ENCODE measurements at regions not wholly inside any gene's neighbourhood (a gene's known extent, or its start where the extent isn't known, plus 50 kb on each side); places are given as distances from the start of the nearest gene placed in this dataset.

- DNase-seq (ENCODE audit: low spot score), result no peak
Measured at GRCh38 chr10:44685220-44685619, 225.9 kb upstream of the TMEM72 start.

GRCh38 chr10:44685747-44686146 lies 225.4 kb upstream of the TMEM72 start:
- no peak for DNase-seq (ENCODE audit: low spot score)

- no peak for DNase-seq (ENCODE audit: low spot score)
Measured at GRCh38 chr10:44689368-44689767, 221.8 kb upstream of the TMEM72 start.

GRCh38 chr10:44696496-44696895 lies 214.6 kb upstream of the TMEM72 start:
- no peak for DNase-seq (ENCODE audit: low spot score)

GRCh38 chr10:44697116-44697515 lies 214.0 kb upstream of the TMEM72 start:
- DNase-seq (ENCODE audit: low spot score), result no peak

GRCh38 chr10:44702531-44702930 lies 208.6 kb upstream of the TMEM72 start:
- DNase-seq (ENCODE audit: low spot score), result no peak

- no peak for DNase-seq (ENCODE audit: low spot score)
Measured at GRCh38 chr10:44703241-44704155, 207.6 kb upstream of the TMEM72 start.

- DNase-seq (ENCODE audit: low spot score), result no peak
Measured at GRCh38 chr10:44704616-44705015, 206.5 kb upstream of the TMEM72 start.

- no peak for DNase-seq (ENCODE audit: low spot score)
Measured at GRCh38 chr10:44706745-44707144, 204.4 kb upstream of the TMEM72 start.

- no peak for DNase-seq (ENCODE audit: low spot score)
Measured at GRCh38 chr10:44713307-44713706, 197.8 kb upstream of the TMEM72 start.

- DNase-seq (ENCODE audit: low spot score), result no peak
Measured at GRCh38 chr10:44714451-44714850, 196.7 kb upstream of the TMEM72 start.

GRCh38 chr10:44715136-44715535 lies 196.0 kb upstream of the TMEM72 start:
- no peak for DNase-seq (ENCODE audit: low spot score)

- DNase-seq (ENCODE audit: low spot score), result no peak
Measured at GRCh38 chr10:44716470-44717015, 194.6 kb upstream of the TMEM72 start.

GRCh38 chr10:44723082-44723481 lies 188.1 kb upstream of the TMEM72 start:
- DNase-seq (ENCODE audit: low spot score), result no peak

GRCh38 chr10:44723619-44724325 lies 187.4 kb upstream of the TMEM72 start:
- DNase-seq (ENCODE audit: low spot score), result no peak

GRCh38 chr10:44724415-44725174 lies 186.5 kb upstream of the TMEM72 start:
- DNase-seq (ENCODE audit: low spot score), result no peak

GRCh38 chr10:44725404-44725803 lies 185.7 kb upstream of the TMEM72 start:
- DNase-seq (ENCODE audit: low spot score), result no peak

GRCh38 chr10:44731283-44731682 lies 179.9 kb upstream of the TMEM72 start:
- no peak for DNase-seq (ENCODE audit: low spot score)

GRCh38 chr10:44733501-44734488 lies 177.3 kb upstream of the TMEM72 start:
- DNase-seq (ENCODE audit: low spot score), result no peak

- DNase-seq (ENCODE audit: low spot score), result no peak
Measured at GRCh38 chr10:44742248-44742647, 168.9 kb upstream of the TMEM72 start.

GRCh38 chr10:44743535-44743934 lies 167.6 kb upstream of the TMEM72 start:
- no peak for DNase-seq (ENCODE audit: low spot score)

Measured in CD4-positive, alpha-beta T cell treated with Interleukin-15 for 4 hours (primary cell).